CD14-positive monocyte (primary cell): ENCODE measurements at regions not wholly inside any gene's neighbourhood (a gene's known extent, or its start where the extent isn't known, plus 50 kb on each side); places are given as distances from the start of the nearest gene placed in this dataset.

Experiments used
- DNase-seq, 3 donors: peaks; one replicate each; pipeline ENCODE4 v3.0.0-alpha.2; 2011 to 2022
- H2AFZ ChIP-seq: 2 replicates; pipeline ENCODE4 v1.6.0; 2012; ENCODE audit warnings: mild to moderate bottlenecking, low read depth, low read length, inconsistent platforms; ENCODE audit not compliant: insufficient read depth, poor library complexity, severe bottlenecking
- H3K27ac ChIP-seq, 2 donors: 1 replicate in 1 of 2; 2 replicates in 1 of 2; pipeline ENCODE4 v1.5.1; 2012 to 2013; ENCODE audit warnings: low read length in 2 of 2, control low read depth in 1 of 2, inconsistent platforms in 1 of 2, low read depth in 1 of 2, mild to moderate bottlenecking in 1 of 2
- H3K27me3 ChIP-seq, 2 donors: one replicate each; pipeline versions ENCODE4 v1.6.0 to v1.6.1; 2011 to 2013; ENCODE audit warnings: low read length in 2 of 2; ENCODE audit not compliant: control insufficient read depth in 2 of 2, insufficient read depth in 2 of 2
- H3K36me3 ChIP-seq, 2 donors: replicated peaks in 1 of 2; 1 replicate in 1 of 2; 2 replicates in 1 of 2; pipeline versions ENCODE4 v1.5.1 to v1.6.1; 2012 to 2013; ENCODE audit warnings: low read length in 2 of 2, control low read depth in 1 of 2, inconsistent platforms in 1 of 2, mild to moderate bottlenecking in 1 of 2; ENCODE audit not compliant: insufficient read depth in 2 of 2, control insufficient read depth in 1 of 2
- H3K4me1 ChIP-seq, 2 donors: 1 replicate in 1 of 2; 2 replicates in 1 of 2; pipeline versions ENCODE4 v1.5.1 to v1.6.1; 2012 to 2013; ENCODE audit warnings: low read length in 2 of 2, control low read depth in 1 of 2, inconsistent platforms in 1 of 2, mild to moderate bottlenecking in 1 of 2, moderate library complexity in 1 of 2; ENCODE audit not compliant: insufficient read depth in 2 of 2, control insufficient read depth in 1 of 2
- H3K4me2 ChIP-seq: replicated peaks from 2 replicates; pipeline ENCODE3; 2012; ENCODE audit warnings: low read length, moderate library complexity, mild to moderate bottlenecking; ENCODE audit not compliant: poor library complexity, severe bottlenecking; ENCODE audit errors: extremely low read depth
- H3K4me3 ChIP-seq, 3 experiments: fragments of 200-600 bp in 1 of 3; sonication (generic) in 1 of 3; replicated peaks in 1 of 3; 1 replicate in 2 of 3; 2 replicates in 1 of 3; pipeline ENCODE4 v1.5.1; 2011 to 2013; ENCODE audit warnings: low read length in 3 of 3, mild to moderate bottlenecking in 3 of 3, control low read depth in 2 of 3, low read depth in 2 of 3, inconsistent platforms in 1 of 3, moderate library complexity in 1 of 3
- H3K79me2 ChIP-seq: 2 replicates; pipeline ENCODE4 v1.6.0; 2012; ENCODE audit warnings: mild to moderate bottlenecking, control low read depth, inconsistent platforms, low read length, moderate library complexity; ENCODE audit not compliant: insufficient read depth
- H3K9ac ChIP-seq: 2 replicates; pipeline ENCODE4 v1.6.0; 2017; ENCODE audit warnings: low read length, mild to moderate bottlenecking; ENCODE audit not compliant: insufficient read depth, poor library complexity, severe bottlenecking
- H3K9me3 ChIP-seq, 2 donors: replicated peaks in 1 of 2; 1 replicate in 1 of 2; 2 replicates in 1 of 2; pipeline versions ENCODE4 v1.5.1 to v1.6.1; 2012 to 2013; ENCODE audit warnings: low read length in 2 of 2, control low read depth in 1 of 2; ENCODE audit not compliant: control insufficient read depth in 1 of 2, insufficient read depth in 1 of 2
- H4K20me1 ChIP-seq: 2 replicates; pipeline ENCODE4 v1.6.0; 2012; ENCODE audit warnings: mild to moderate bottlenecking, low read length, control low read depth, moderate library complexity; ENCODE audit not compliant: insufficient read depth
- H3K27ac Mint-ChIP-seq, 7 donors: one replicate each; pipeline ENCODE4 v1.8.0; 2020; ENCODE audit warnings: mild to moderate bottlenecking in 7 of 7, mixed read lengths in 7 of 7, moderate library complexity in 6 of 7, inconsistent platforms in 2 of 7
- H3K27me3 Mint-ChIP-seq, 3 donors: one replicate each; pipeline ENCODE4 v1.8.0; 2021 to 2022; ENCODE audit warnings: low read depth in 3 of 3, mild to moderate bottlenecking in 3 of 3, mixed read lengths in 3 of 3, moderate library complexity in 3 of 3, inconsistent platforms in 1 of 3
- H3K36me3 Mint-ChIP-seq, 2 donors: one replicate each; pipeline ENCODE4 v1.8.0; 2020; ENCODE audit warnings: mixed read lengths in 2 of 2, inconsistent platforms in 1 of 2, mild to moderate bottlenecking in 1 of 2
- H3K4me1 Mint-ChIP-seq: one replicate; pipeline ENCODE4 v1.8.0; 2020; ENCODE audit warnings: mild to moderate bottlenecking, mixed read lengths
- H3K4me3 Mint-ChIP-seq, 2 donors: one replicate each; pipeline ENCODE4 v1.8.0; 2020; ENCODE audit warnings: mild to moderate bottlenecking in 2 of 2, mixed read lengths in 2 of 2, moderate library complexity in 1 of 2
- H3K9me3 Mint-ChIP-seq, 7 donors: one replicate each; pipeline ENCODE4 v1.8.0; 2020 to 2022; ENCODE audit warnings: mixed read lengths in 7 of 7, mild to moderate bottlenecking in 6 of 7, moderate library complexity in 6 of 7, inconsistent platforms in 2 of 7
- WGBS: methylation state at CpG from one replicate; pipeline ENCODE4 v1.1.5; 2013; ENCODE audit warnings: missing lambda C conversion rate; ENCODE audit not compliant: insufficient coverage; 5-methylcytosine and 5-hydroxymethylcytosine counted together
- intact Hi-C, 2 donors: fragments of 100-400 bp; cut with micrococcal nuclease; formaldehyde crosslinking; loops; one replicate each; pipeline versions ENCODE4 v1.15.0 to v1.15.1; 2023
- TF ChIP-seq, protein P1 (sequence below): fragments of 200-600 bp; IDR thresholded peaks from one replicate; pipeline ENCODE4 v1.8.0; 2022; ENCODE audit warnings: antibody characterized with exemption, mild to moderate bottlenecking

DNA sequence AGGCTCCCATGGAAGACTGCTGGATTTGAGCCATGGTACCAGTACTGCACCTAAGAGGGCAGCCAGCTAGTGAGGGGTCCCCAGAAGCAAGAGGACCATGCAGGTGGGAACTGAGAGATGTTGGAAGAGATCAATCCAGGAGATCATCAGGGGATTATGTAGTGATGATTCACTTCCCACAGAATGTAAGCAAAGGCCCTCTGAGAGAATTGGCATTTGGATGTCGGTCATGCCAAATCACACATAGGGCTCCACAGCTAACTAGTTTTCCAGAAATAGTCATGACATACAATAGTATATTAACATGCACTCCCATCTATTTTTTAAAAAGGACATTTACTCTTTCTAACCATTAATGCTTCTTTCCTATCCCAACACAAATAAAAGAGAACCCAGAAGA is 112.5 kb downstream of the RASGEF1B start:
- Mint-ChIP-seq H3K27me3 (peaks cover 0 to 2% (median 0%) of the 10 kb centered on the region in 3 donors), H3K4me3 (no peak overlapping the region), H3K36me3 (no peaks in the 10 kb centered on the region), H3K9me3 (peaks cover 0 to 2% (median 0%) of the 10 kb centered on the region in 7 donors), H3K4me1 (peaks cover 6% of the 10 kb centered on the region), H3K27ac (no peak overlapping the region)
- no peak overlapping the region for H3K4me2 ChIP-seq
- H3K9me3 ChIP-seq = no peaks in the 10 kb centered on the region
- TF ChIP-seq, protein P1, sequence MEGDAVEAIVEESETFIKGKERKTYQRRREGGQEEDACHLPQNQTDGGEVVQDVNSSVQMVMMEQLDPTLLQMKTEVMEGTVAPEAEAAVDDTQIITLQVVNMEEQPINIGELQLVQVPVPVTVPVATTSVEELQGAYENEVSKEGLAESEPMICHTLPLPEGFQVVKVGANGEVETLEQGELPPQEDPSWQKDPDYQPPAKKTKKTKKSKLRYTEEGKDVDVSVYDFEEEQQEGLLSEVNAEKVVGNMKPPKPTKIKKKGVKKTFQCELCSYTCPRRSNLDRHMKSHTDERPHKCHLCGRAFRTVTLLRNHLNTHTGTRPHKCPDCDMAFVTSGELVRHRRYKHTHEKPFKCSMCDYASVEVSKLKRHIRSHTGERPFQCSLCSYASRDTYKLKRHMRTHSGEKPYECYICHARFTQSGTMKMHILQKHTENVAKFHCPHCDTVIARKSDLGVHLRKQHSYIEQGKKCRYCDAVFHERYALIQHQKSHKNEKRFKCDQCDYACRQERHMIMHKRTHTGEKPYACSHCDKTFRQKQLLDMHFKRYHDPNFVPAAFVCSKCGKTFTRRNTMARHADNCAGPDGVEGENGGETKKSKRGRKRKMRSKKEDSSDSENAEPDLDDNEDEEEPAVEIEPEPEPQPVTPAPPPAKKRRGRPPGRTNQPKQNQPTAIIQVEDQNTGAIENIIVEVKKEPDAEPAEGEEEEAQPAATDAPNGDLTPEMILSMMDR = no peak
- H3K9ac ChIP-seq = no peak overlapping the region
- H3K79me2 ChIP-seq = no peaks in the 10 kb centered on the region
- DNase-seq = no peak
- no peak overlapping the region for H3K27ac ChIP-seq
- H3K27me3 ChIP-seq = no peaks in the 10 kb centered on the region
- H4K20me1 ChIP-seq = no peaks in the 10 kb centered on the region
- H2AFZ ChIP-seq = no peak overlapping the region
- no CpG with 5 or more reads among the region's 1 CpG for WGBS
- no peak overlapping the region for H3K4me3 ChIP-seq
- no peaks in the 10 kb centered on the region for H3K4me1 ChIP-seq
- no peaks in the 10 kb centered on the region for H3K36me3 ChIP-seq
- intact Hi-C loops = no loop called here

DNA sequence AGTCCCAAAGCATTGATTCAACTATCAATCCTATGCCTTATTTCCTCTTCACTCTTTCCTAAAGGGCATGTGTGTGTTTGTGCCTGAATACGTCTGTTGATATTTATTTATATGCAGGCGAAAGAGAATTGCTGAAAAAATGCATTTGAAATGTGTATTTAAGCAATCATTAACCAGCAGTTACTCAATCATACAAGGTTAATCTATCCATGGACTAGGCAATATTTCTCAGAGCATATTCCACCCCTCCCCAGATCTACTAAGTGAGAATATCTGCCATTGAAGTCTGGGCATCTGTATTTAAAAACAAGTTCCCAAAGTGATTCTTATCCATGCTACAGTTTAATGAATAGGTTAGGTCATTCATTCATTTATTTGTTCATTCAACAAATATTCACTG is 113.6 kb downstream of the RASGEF1B start:
- Mint-ChIP-seq H3K36me3 (no peaks in the 10 kb centered on the region), H3K27ac (no peak overlapping the region), H3K4me1 (peaks cover 6% of the 10 kb centered on the region), H3K27me3 (peaks cover 0 to 4% (median 0%) of the 10 kb centered on the region in 3 donors), H3K4me3 (no peak overlapping the region), H3K9me3 (peaks cover 0 to 3% (median 0%) of the 10 kb centered on the region in 7 donors)
- intact Hi-C loops = no loop called here
- Histone ChIP-seq H3K27me3 (no peaks in the 10 kb centered on the region), H3K4me3 (no peak overlapping the region), H3K9me3 (no peaks in the 10 kb centered on the region), H4K20me1 (no peaks in the 10 kb centered on the region), H3K9ac (no peak overlapping the region), H3K79me2 (no peaks in the 10 kb centered on the region), H3K4me2 (no peak overlapping the region), H2AFZ (no peak overlapping the region), H3K36me3 (no peaks in the 10 kb centered on the region), H3K27ac (no peak overlapping the region), H3K4me1 (no peaks in the 10 kb centered on the region)
- WGBS = no CpG with 5 or more reads among the region's 2 CpGs
- DNase-seq = no peak
- TF ChIP-seq, protein P1 = no peak
